Mucosa of descending colon (tissue), 3 donors: ENCODE measurements at regions not wholly inside any gene's neighbourhood (a gene's known extent, or its start where the extent isn't known, plus 50 kb on each side); places are given as distances from the start of the nearest gene placed in this dataset.

Experiments used
- ATAC-seq: fragments of 200-7000 bp; cut with Tn5 transposase; one replicate; pipeline ENCODE4 v1.9.1; 2020; ENCODE audit warnings: mild to moderate bottlenecking, moderate library complexity
- DNase-seq, 3 donors: peaks; one replicate each; pipeline ENCODE4 v3.0.0-alpha.2; 2020
- H3K36me3 ChIP-seq: fragments of 200-600 bp; one replicate; pipeline ENCODE4 v1.8.0; 2021; ENCODE audit warnings: low read depth, mild to moderate bottlenecking
- H3K4me1 ChIP-seq: fragments of 200-600 bp; one replicate; pipeline ENCODE4 v1.8.0; 2021; ENCODE audit warnings: low read depth, mild to moderate bottlenecking
- H3K4me3 ChIP-seq: fragments of 200-600 bp; one replicate; pipeline ENCODE4 v1.8.0; 2021; ENCODE audit warnings: mild to moderate bottlenecking
- H3K9me3 ChIP-seq: fragments of 200-600 bp; one replicate; pipeline ENCODE4 v1.8.0; 2021; ENCODE audit warnings: mild to moderate bottlenecking
- intact Hi-C, 2 donors: fragments of 100-400 bp; cut with DNase I in 1 of 2; cut with micrococcal nuclease in 1 of 2; formaldehyde crosslinking; loops; one replicate each; pipeline versions ENCODE4 v1.11.0 to v1.11.1; 2022; cut with DNase I, micrococcal nuclease
- TF ChIP-seq, protein P1 (sequence below): fragments of 200-600 bp; IDR thresholded peaks from one replicate; pipeline ENCODE4 v1.8.0; 2022; ENCODE audit warnings: antibody characterized with exemption, mild to moderate bottlenecking
- donor health status: DM: no; HTN: no; CAD: no; lungs with moderate emphysema.
- donor health status: DM: no; HTN: no; CAD: no.
- donor health status: DM: no; HTN: yes; CAD: no.

DNA sequence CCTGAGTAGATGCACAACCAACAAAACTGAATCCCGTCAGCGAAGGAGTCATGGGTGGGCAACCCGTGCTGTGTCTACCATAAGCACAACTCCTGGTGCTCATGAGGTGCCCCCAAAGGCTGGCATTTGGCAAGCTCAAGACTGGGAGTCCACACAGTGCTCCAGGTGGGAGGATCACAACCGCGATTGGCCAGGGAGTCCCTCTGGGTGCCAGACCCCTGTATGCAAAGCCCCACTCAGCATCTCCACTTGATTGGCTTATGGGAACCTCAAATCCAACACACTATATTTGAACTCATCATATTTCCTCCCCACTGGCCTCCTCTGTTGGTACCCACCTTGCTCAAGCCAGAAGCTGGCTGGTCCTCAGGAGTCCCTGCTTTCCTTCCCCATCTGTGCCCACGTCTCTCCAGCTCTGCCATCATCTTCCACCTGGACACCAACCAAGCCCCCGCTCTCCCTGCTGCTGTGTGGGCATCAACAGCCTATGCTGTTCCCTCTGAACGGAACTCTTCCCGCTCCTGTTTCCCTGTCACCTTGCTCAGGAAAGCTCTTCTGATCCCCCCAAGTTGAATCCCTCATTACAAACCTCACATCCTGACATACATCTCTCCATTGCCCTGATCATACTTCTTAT, 142.3 kb upstream of the PTPN1 start:
- Histone ChIP-seq H3K9me3 (no peaks in the 10 kb centered on the region), H3K36me3 (no peaks in the 10 kb centered on the region), H3K4me3 (no peak overlapping the region), H3K4me1 (peaks cover 38% of the 10 kb centered on the region)
- intact Hi-C loops: no loop called here
- no peak for ATAC-seq
- DNase-seq: no peak
- TF ChIP-seq, protein P1, sequence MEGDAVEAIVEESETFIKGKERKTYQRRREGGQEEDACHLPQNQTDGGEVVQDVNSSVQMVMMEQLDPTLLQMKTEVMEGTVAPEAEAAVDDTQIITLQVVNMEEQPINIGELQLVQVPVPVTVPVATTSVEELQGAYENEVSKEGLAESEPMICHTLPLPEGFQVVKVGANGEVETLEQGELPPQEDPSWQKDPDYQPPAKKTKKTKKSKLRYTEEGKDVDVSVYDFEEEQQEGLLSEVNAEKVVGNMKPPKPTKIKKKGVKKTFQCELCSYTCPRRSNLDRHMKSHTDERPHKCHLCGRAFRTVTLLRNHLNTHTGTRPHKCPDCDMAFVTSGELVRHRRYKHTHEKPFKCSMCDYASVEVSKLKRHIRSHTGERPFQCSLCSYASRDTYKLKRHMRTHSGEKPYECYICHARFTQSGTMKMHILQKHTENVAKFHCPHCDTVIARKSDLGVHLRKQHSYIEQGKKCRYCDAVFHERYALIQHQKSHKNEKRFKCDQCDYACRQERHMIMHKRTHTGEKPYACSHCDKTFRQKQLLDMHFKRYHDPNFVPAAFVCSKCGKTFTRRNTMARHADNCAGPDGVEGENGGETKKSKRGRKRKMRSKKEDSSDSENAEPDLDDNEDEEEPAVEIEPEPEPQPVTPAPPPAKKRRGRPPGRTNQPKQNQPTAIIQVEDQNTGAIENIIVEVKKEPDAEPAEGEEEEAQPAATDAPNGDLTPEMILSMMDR: no peak

DNA sequence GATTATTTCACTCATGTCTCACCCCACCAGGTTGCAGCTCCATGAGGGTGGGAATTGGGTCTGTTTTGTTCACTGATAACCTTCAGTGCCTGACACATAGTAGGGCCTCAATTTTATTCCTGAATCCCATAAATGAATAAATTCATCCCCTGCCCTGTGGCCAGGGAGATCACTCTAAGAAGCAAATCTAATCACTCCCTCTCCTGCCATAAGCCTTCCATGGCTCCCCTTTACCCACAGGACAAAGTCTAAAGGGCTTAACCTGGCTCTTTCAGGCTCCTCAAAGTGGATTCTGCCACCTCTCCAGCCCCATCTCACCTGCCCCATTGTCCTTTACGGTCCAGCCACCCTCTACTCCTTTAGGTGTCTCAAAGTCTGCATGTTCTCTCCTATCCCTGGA, 141.8 kb upstream of the PTPN1 start:
- no peaks in the 10 kb centered on the region for H3K9me3 ChIP-seq
- H3K4me1 ChIP-seq: peaks cover 38% of the 10 kb centered on the region
- H3K4me3 ChIP-seq: no peak overlapping the region
- TF ChIP-seq, protein P1: no peak
- no peak for DNase-seq
- intact Hi-C loops: no loop called here
- H3K36me3 ChIP-seq: no peaks in the 10 kb centered on the region
- ATAC-seq: no peak

DNA sequence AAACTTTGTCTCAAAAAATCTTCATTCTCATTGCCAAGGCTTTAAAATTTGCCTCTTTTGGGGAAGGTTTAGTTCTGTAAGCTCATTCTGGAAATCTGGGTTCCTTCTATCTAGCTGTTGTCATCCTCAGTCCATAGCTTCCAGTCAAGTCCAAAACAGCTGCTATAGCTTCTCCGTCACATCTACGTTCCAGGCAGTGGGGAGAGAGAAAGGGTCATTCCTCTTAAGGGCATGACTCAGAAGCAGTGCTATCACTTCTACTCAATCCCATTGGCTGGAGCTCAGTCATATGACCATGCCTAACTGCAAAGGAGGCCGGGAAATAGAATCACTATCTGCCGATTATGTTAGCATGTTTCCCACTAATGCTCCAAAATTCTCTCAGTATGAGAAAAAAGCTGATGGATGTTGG, 141.4 kb upstream of the PTPN1 start:
- intact Hi-C loops: no loop called here
- Histone ChIP-seq H3K4me1 (peaks cover 38% of the 10 kb centered on the region), H3K36me3 (no peaks in the 10 kb centered on the region), H3K9me3 (no peaks in the 10 kb centered on the region), H3K4me3 (no peak overlapping the region)
- ATAC-seq: peak; percentile 11
- TF ChIP-seq, protein P1: no peak
- no peak for DNase-seq

DNA sequence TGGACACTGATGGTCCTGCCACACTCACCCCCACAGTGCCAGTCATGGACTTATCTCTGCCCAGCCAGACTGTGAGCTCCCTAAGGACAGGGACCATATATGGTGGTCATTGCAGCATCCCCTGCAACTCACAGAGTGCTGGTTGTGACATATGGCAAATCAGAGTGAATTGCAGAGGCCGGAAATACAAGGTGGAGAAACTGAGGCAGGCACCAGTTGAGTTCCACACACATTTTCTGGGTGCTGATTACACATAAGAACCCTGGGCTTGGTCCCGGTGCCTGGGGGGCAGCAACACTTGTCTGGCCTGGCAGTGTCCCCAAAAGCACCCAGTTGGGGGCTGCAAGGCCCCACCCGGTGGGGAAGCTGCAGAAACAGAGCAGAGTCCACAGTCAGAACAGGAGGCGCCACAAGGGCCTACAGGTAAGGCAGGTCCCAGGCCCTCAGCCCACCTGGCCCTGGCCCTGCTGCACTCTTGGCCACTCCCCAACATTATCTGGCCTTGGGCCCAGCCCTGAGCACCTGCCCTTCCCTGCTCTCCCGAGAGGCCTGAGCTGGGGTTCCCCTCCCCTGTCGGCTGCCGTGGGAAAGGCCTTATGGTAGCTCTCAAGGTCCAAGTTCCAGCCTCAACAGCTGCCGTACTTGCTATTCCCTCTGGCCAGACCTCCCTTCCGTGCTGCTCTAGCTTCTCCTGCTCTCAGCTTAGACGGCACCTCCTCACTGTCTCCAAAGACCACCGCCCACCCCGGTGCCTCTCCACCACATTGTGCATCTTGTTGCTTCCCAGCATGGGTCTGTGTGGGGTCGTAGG, 140.8 kb upstream of the PTPN1 start:
- DNase-seq: peak; percentile 93 to 95 (median 94)
- Histone ChIP-seq H3K4me3 (no peak overlapping the region), H3K4me1 (peaks cover 38% of the 10 kb centered on the region), H3K9me3 (no peaks in the 10 kb centered on the region), H3K36me3 (no peaks in the 10 kb centered on the region)
- peak; percentile 88 for ATAC-seq
- intact Hi-C loops: no loop called here
- TF ChIP-seq, protein P1: no peak

DNA sequence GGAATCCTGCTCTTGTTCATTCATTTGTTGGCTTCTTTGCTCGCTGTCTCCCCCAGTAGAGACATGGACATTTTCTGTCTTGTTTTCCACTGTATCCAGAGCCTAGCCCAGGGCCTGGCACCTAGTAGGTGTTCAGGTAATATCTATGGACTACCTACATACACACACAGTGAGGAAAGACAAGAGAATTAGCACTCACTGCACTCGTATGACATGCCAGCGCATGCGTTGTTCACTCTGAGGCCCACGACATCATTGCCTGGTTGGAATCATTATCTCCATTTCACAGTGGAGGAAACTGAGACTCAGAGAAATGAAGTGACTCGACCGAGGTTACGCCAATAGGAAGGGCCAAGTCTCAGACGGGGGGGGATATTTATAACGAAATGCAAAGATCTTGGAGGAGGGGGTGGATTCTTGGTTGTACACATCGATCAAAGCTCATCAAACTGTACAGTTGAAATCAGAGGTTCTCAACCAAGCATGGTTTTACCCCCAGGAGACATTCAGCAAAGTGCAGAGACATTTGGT, 140.1 kb upstream of the PTPN1 start:
- intact Hi-C loops: no loop called here
- Histone ChIP-seq H3K4me3 (no peak overlapping the region), H3K36me3 (no peaks in the 10 kb centered on the region), H3K9me3 (no peaks in the 10 kb centered on the region), H3K4me1 (peaks cover 38% of the 10 kb centered on the region)
- no peak for ATAC-seq
- TF ChIP-seq, protein P1: no peak
- DNase-seq: peak in 1 of 3 donors; percentile 21
